OCI-LY3 (cell line): ENCODE measurements at regions not wholly inside any gene's neighbourhood (a gene's known extent, or its start where the extent isn't known, plus 50 kb on each side); places are given as distances from the start of the nearest gene placed in this dataset.

ENCODE experiments used
- H2AFZ ChIP-seq: fragments of 200-600, 300-600 bp; shearing (Covaris generic); 2 replicates; pipeline ENCODE4 v1.6.0; 2014; ENCODE audit warnings: antibody characterized with exemption, low read depth, low read length
- H3K27ac ChIP-seq: fragments of 200-600, 300-600 bp; sonication (generic); 2 replicates; pipeline ENCODE4 v1.5.1; 2014; ENCODE audit warnings: mild to moderate bottlenecking, low read length, moderate library complexity, mixed read lengths
- H3K27me3 ChIP-seq: fragments of 200-600, 300-600 bp; sonication (generic); 2 replicates; pipeline ENCODE4 v1.6.1; 2014; ENCODE audit warnings: low read depth, low read length, mixed read lengths
- H3K36me3 ChIP-seq: fragments of 200-600, 300-600 bp; sonication (generic); replicated peaks from 2 replicates; pipeline ENCODE3; 2014; ENCODE audit warnings: low read depth, low read length, mixed read lengths
- H3K4me1 ChIP-seq: fragments of 300-600, 200-600 bp; sonication (generic); 2 replicates; pipeline ENCODE4 v1.6.1; 2014; ENCODE audit warnings: low read length, mixed read lengths
- H3K4me2 ChIP-seq: fragments of 200-600, 300-600 bp; sonication (generic); 2 replicates; pipeline ENCODE4 v1.6.1; 2014; ENCODE audit warnings: low read length, mixed read lengths
- H3K4me3 ChIP-seq: fragments of 300-600, 200-600 bp; sonication (generic); 2 replicates; pipeline ENCODE4 v1.5.1; 2014; ENCODE audit warnings: antibody characterized with exemption, mild to moderate bottlenecking, low read length, moderate library complexity
- H3K79me2 ChIP-seq: fragments of 300-600, 200-600 bp; shearing (Covaris generic); 2 replicates; pipeline ENCODE4 v1.6.1; 2014; ENCODE audit warnings: mild to moderate bottlenecking, low read length, mixed read lengths
- H3K9ac ChIP-seq: fragments of 300-600, 200-600 bp; shearing (Covaris generic); 2 replicates; pipeline ENCODE4 v1.6.0; 2014; ENCODE audit warnings: mild to moderate bottlenecking, low read length, moderate library complexity
- H3K9me3 ChIP-seq: fragments of 200-600, 300-600 bp; shearing (Covaris generic); 2 replicates; pipeline ENCODE4 v1.6.1; 2014; ENCODE audit warnings: low read length, mixed read lengths; ENCODE audit not compliant: insufficient read depth
- H4K20me1 ChIP-seq: fragments of 200-600, 300-600 bp; sonication (generic); 2 replicates; pipeline ENCODE4 v1.6.1; 2016; ENCODE audit warnings: low read length, mixed read lengths; ENCODE audit not compliant: insufficient read depth
- EZH2phosphoT487 ChIP-seq: fragments of 200-600 bp; shearing (Covaris generic); IDR thresholded peaks from 2 replicates; pipeline ENCODE4 v1.6.1; 2018; ENCODE audit warnings: antibody characterized with exemption, mixed run types, low read depth
- TF ChIP-seq, protein P1 (sequence below): fragments of 200-600, 300-600 bp; sonication (generic); IDR thresholded peaks from 2 replicates; pipeline ENCODE4 v1.5.1; 2014; ENCODE audit warnings: antibody characterized with exemption, low read length, low read depth

DNA sequence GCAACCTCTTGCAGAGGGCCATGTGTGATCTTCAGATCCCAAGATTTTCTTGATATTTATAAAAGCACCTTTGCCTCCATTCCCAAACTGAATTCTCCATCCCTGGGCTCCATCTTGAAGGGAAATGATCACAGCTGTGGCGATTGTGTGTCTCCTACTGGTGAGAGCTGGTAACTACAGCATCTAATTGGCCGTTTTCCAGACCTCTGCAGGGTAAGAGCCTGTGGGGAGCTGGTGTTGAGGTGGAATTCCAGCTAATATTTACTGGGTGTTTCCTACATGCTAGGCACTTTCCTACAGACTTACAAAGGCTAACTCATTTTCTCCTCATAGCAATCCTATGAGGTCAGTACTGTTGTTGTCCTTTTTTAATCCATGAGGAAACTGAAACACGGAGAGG lies 59.2 kb upstream of the FNDC1 start:
- no peak overlapping the region for H3K4me2 ChIP-seq
- no peak overlapping the region for H2AFZ ChIP-seq

DNA sequence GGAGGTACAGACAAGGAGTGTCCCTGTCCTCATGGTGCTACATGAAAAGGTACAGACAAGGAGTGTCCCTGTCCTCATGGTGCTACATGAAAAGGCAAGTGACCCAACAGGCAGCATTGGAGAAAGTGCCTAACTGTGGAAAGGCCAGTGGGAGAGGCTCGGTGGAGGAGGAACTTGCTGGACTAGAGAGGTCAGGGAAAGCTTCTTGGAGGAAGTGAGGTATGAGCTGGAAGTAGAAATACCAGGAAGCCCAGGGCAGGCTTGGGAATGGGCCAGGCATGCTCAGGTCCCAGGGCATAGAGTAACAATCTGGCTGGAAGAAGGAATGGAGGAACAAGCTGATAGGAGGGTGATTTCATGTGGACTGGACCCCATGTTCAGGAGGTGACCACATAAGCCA lies 59.8 kb upstream of the FNDC1 start:
- H3K27me3 ChIP-seq = 0 out of 2 replicates have a peak, but pooled peaks cover under 1% of the 10 kb centered on the region

More for the DNA sequence above, 59.2 kb upstream of the FNDC1 start:
- no peak overlapping the region for H3K27ac ChIP-seq
- no peak overlapping the region for H3K9ac ChIP-seq
- TF ChIP-seq, protein P1, sequence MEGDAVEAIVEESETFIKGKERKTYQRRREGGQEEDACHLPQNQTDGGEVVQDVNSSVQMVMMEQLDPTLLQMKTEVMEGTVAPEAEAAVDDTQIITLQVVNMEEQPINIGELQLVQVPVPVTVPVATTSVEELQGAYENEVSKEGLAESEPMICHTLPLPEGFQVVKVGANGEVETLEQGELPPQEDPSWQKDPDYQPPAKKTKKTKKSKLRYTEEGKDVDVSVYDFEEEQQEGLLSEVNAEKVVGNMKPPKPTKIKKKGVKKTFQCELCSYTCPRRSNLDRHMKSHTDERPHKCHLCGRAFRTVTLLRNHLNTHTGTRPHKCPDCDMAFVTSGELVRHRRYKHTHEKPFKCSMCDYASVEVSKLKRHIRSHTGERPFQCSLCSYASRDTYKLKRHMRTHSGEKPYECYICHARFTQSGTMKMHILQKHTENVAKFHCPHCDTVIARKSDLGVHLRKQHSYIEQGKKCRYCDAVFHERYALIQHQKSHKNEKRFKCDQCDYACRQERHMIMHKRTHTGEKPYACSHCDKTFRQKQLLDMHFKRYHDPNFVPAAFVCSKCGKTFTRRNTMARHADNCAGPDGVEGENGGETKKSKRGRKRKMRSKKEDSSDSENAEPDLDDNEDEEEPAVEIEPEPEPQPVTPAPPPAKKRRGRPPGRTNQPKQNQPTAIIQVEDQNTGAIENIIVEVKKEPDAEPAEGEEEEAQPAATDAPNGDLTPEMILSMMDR = peak; percentile 75
- no peak for TF ChIP-seq EZH2phosphoT487
- no peaks in the 10 kb centered on the region for H3K36me3 ChIP-seq
- H3K9me3 ChIP-seq = no peaks in the 10 kb centered on the region
- H3K4me1 ChIP-seq = peaks cover 60% of the 10 kb centered on the region
- H4K20me1 ChIP-seq = no peaks in the 10 kb centered on the region
- H3K4me3 ChIP-seq = no peak overlapping the region
- no peaks in the 10 kb centered on the region for H3K79me2 ChIP-seq
- H3K27me3 ChIP-seq = peaks cover 6% of the 10 kb centered on the region

DNA sequence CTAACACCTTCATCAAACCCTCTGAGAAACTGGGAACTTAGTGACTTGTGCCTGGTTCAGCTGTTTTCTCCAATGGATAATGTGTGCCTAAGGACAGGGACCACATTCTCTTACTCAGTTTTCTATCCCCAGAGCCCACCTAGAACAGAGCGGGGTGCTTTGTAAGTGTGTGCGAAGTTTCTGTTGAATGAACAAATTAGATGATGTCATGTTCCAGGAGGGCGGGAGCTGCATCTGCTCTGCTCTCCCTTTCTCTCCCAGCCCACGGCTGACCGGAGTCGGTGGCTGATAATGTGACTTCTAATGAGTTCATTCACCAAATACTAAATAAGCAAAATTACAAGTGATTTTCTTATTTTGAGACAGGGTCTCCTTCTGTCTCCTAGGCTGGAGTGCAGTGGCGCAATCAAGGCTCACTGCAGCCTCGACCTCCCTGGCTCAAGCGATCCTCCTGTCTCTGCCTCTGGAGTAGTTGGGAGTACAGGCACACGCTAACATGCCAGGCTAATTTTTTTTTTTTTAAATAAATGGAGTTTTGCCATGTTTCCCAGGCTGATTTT lies 60.7 kb upstream of the FNDC1 start:
- no peaks in the 10 kb centered on the region for H3K27me3 ChIP-seq
- H3K4me2 ChIP-seq = peak overlapping the region; percentile 93

More for the DNA sequence above, 59.8 kb upstream of the FNDC1 start:
- H3K4me1 ChIP-seq = peaks cover 60% of the 10 kb centered on the region
- no peaks in the 10 kb centered on the region; the same call in 1 of the 2 replicates for H3K9me3 ChIP-seq
- TF ChIP-seq EZH2phosphoT487 = no peak
- TF ChIP-seq, protein P1 = no peak
- no peaks in the 10 kb centered on the region for H4K20me1 ChIP-seq
- H3K4me2 ChIP-seq = no peak overlapping the region
- H3K9ac ChIP-seq = no peak overlapping the region
- no peak overlapping the region for H3K27ac ChIP-seq
- H3K79me2 ChIP-seq = no peaks in the 10 kb centered on the region
- no peak overlapping the region for H2AFZ ChIP-seq
- H3K4me3 ChIP-seq = no peak overlapping the region
- H3K36me3 ChIP-seq = no peaks in the 10 kb centered on the region

DNA sequence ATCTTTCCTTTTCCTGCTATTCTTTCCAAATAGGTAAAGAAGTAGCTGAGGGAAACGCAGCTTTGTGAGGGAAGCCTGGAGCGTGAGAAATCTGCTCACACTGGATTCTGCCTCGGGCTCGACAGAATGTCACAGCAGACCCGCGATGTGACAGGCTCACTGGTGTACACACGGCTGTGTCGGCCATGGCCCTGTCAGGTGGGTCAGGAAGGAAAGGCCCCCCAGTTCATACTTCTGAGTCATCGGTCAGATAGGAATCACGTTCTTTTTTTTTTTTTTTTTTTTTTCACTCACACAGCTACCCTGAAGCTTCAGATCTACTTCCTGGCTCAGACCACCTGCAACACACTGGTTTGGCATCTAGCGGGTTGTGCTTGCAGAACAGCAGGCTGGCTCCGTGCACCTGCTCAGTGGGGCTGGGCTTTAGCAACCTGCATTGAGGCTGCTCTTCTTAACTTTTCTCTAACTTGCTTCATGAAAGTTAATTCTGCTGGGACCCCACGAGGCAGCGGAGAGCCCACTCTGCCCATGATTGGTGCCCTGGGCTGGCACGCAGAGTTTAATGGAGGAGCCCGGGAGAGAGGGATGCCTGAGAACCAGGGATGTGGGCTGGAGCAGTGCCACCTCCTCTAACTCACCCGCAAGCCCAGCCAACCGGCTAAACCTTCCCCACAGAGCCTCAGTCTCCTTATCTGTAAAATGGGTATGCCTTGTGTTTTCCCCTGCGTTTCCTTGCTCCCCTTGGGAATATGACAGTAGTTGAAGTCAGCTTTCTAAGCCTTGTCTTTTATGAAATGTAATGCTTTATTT lies 61.5 kb upstream of the FNDC1 start:
- no peaks in the 10 kb centered on the region for H3K36me3 ChIP-seq
- H3K27me3 ChIP-seq = no peaks in the 10 kb centered on the region
- peak overlapping the region; percentile 60; the same call in 1 of the 2 replicates for H2AFZ ChIP-seq
- no peaks in the 10 kb centered on the region for H3K79me2 ChIP-seq
- peak overlapping the region; percentile 93 for H3K27ac ChIP-seq
- peaks cover 74% of the 10 kb centered on the region for H3K4me1 ChIP-seq
- H3K4me3 ChIP-seq = peak overlapping the region; percentile 70
- H3K4me2 ChIP-seq = peak overlapping the region; percentile 93
- H3K9ac ChIP-seq = peak overlapping the region; percentile 65
- H4K20me1 ChIP-seq = no peaks in the 10 kb centered on the region
- no peaks in the 10 kb centered on the region; the same call in 1 of the 2 replicates for H3K9me3 ChIP-seq
- no peak for TF ChIP-seq EZH2phosphoT487
- TF ChIP-seq, protein P1 = no peak

More for the DNA sequence above, 60.7 kb upstream of the FNDC1 start:
- no peaks in the 10 kb centered on the region; the same call in 1 of the 2 replicates for H3K9me3 ChIP-seq
- TF ChIP-seq, protein P1 = no peak
- TF ChIP-seq EZH2phosphoT487 = no peak
- H4K20me1 ChIP-seq = no peaks in the 10 kb centered on the region
- no peaks in the 10 kb centered on the region for H3K36me3 ChIP-seq
- peak overlapping the region; percentile 70 for H3K4me3 ChIP-seq
- no peak overlapping the region for H2AFZ ChIP-seq
- no peaks in the 10 kb centered on the region for H3K79me2 ChIP-seq
- H3K4me1 ChIP-seq = peaks cover 66% of the 10 kb centered on the region
- H3K9ac ChIP-seq = peak overlapping the region; percentile 65
- no peak overlapping the region for H3K27ac ChIP-seq
